ENCODE measurements at regions not wholly inside any gene's neighbourhood (a gene's known extent, or its start where the extent isn't known, plus 50 kb on each side); places are given as distances from the start of the nearest gene placed in this dataset.

GRCh38 chr7:68247571-68247970, 1250.9 kb downstream of the TYW1 start:
- TF ChIP-seq, protein P1, sequence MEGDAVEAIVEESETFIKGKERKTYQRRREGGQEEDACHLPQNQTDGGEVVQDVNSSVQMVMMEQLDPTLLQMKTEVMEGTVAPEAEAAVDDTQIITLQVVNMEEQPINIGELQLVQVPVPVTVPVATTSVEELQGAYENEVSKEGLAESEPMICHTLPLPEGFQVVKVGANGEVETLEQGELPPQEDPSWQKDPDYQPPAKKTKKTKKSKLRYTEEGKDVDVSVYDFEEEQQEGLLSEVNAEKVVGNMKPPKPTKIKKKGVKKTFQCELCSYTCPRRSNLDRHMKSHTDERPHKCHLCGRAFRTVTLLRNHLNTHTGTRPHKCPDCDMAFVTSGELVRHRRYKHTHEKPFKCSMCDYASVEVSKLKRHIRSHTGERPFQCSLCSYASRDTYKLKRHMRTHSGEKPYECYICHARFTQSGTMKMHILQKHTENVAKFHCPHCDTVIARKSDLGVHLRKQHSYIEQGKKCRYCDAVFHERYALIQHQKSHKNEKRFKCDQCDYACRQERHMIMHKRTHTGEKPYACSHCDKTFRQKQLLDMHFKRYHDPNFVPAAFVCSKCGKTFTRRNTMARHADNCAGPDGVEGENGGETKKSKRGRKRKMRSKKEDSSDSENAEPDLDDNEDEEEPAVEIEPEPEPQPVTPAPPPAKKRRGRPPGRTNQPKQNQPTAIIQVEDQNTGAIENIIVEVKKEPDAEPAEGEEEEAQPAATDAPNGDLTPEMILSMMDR (conservative IDR thresholded peaks at IDR 0.05; ENCODE audit: low read depth, low read length) = no peak
- no peak for TF ChIP-seq EZH2 (IDR thresholded peaks at IDR 0.05; ENCODE audit: borderline replicate concordance, low read depth, low read length, poor library complexity, severe bottlenecking)

Measured in A673 (cell line).